Liver (tissue), 3 donors: ENCODE measurements at regions not wholly inside any gene's neighbourhood (a gene's known extent, or its start where the extent isn't known, plus 50 kb on each side); places are given as distances from the start of the nearest gene placed in this dataset.

ENCODE experiments used
- FOXA1 ChIP-seq: IDR thresholded peaks from 2 replicates; pipeline ENCODE4 v1.6.1; 2016; ENCODE audit warnings: antibody characterized with exemption
- GABPA ChIP-seq, 2 donors: IDR thresholded peaks in 1 of 2; conservative IDR thresholded peaks in 1 of 2; 2 replicates each; pipeline ENCODE4 v1.6.1; 2016; ENCODE audit warnings: antibody characterized with exemption in 2 of 2, mild to moderate bottlenecking in 1 of 2, moderate library complexity in 1 of 2
- HNF4A ChIP-seq, 2 donors: conservative IDR thresholded peaks; 2 replicates each; pipeline ENCODE4 v1.6.1; 2016; ENCODE audit warnings: antibody characterized with exemption in 2 of 2, mild to moderate bottlenecking in 2 of 2
- NR2F2 ChIP-seq: IDR thresholded peaks from 2 replicates; pipeline ENCODE4 v1.6.1; 2016; ENCODE audit warnings: antibody characterized with exemption
- RAD21 ChIP-seq, 2 donors: IDR thresholded peaks; 2 replicates each; pipeline ENCODE4 v1.6.1; 2016; ENCODE audit warnings: antibody characterized with exemption in 2 of 2, mild to moderate bottlenecking in 2 of 2
- TAF1 ChIP-seq: conservative IDR thresholded peaks from 2 replicates; pipeline ENCODE4 v1.6.1; 2016; ENCODE audit warnings: antibody characterized with exemption, mild to moderate bottlenecking
- TF ChIP-seq, protein P1 (sequence below): fragments of 150-350 bp; IDR thresholded peaks from 2 replicates; pipeline ENCODE4 v1.5.1; 2017; ENCODE audit warnings: improper control_type of control experiment, low read depth, low read length; ENCODE audit not compliant: missing input control
- TF ChIP-seq, protein P2 (sequence below): IDR thresholded peaks from 2 replicates; pipeline ENCODE4 v1.6.1; 2016; ENCODE audit warnings: antibody characterized with exemption
- donor health status: healthy.
- donor health status: healthy.

DNA sequence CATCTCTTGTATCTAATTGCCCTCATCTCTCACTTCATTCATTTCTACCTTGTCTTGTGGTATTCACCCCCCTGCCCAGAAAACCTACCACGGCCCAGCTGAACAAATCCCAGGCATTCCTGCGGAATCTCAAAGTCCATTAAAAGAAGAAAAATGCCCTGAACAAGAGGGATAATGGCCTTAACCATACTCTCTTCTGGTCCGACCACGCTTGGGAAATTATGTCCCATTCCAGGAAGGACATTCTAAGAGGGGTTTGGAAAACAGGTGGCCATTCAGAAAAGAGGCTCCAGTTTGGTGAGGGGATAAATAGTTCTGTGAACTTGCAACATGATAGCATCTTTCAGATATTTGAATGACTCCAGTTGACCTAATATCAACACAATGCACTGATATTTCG, 349.9 kb upstream of the ZNF521 start:
- TF ChIP-seq, protein P1, sequence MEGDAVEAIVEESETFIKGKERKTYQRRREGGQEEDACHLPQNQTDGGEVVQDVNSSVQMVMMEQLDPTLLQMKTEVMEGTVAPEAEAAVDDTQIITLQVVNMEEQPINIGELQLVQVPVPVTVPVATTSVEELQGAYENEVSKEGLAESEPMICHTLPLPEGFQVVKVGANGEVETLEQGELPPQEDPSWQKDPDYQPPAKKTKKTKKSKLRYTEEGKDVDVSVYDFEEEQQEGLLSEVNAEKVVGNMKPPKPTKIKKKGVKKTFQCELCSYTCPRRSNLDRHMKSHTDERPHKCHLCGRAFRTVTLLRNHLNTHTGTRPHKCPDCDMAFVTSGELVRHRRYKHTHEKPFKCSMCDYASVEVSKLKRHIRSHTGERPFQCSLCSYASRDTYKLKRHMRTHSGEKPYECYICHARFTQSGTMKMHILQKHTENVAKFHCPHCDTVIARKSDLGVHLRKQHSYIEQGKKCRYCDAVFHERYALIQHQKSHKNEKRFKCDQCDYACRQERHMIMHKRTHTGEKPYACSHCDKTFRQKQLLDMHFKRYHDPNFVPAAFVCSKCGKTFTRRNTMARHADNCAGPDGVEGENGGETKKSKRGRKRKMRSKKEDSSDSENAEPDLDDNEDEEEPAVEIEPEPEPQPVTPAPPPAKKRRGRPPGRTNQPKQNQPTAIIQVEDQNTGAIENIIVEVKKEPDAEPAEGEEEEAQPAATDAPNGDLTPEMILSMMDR: no peak
- TF ChIP-seq HNF4A (conservative IDR thresholded peaks at IDR 0.05): no peak
- TF ChIP-seq GABPA (IDR thresholded peaks at IDR 0.05 in 1 of 2, conservative IDR thresholded peaks at IDR 0.05 in 1 of 2): no peak
- TF ChIP-seq, protein P2, sequence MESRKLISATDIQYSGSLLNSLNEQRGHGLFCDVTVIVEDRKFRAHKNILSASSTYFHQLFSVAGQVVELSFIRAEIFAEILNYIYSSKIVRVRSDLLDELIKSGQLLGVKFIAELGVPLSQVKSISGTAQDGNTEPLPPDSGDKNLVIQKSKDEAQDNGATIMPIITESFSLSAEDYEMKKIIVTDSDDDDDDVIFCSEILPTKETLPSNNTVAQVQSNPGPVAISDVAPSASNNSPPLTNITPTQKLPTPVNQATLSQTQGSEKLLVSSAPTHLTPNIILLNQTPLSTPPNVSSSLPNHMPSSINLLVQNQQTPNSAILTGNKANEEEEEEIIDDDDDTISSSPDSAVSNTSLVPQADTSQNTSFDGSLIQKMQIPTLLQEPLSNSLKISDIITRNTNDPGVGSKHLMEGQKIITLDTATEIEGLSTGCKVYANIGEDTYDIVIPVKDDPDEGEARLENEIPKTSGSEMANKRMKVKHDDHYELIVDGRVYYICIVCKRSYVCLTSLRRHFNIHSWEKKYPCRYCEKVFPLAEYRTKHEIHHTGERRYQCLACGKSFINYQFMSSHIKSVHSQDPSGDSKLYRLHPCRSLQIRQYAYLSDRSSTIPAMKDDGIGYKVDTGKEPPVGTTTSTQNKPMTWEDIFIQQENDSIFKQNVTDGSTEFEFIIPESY: no peak
- TF ChIP-seq NR2F2: no peak
- no peak for TF ChIP-seq FOXA1
- TF ChIP-seq TAF1: no peak
- no peak for TF ChIP-seq RAD21 (IDR thresholded peaks at IDR 0.05)
